K562 (cell line): ENCODE measurements at regions not wholly inside any gene's neighbourhood (a gene's known extent, or its start where the extent isn't known, plus 50 kb on each side); places are given as distances from the start of the nearest gene placed in this dataset.

ENCODE experiments used
- ATAC-seq: fragments of 200-7000 bp; cut with Tn5 transposase; 3 replicates; pipeline ENCODE4 v1.9.1; 2020; ENCODE audit warnings: moderate library complexity
- BruUV-seq: library from RNA; stranded (reverse); fragments of 400-500 nt; replicated peaks from 2 replicates; lab custom pipeline; 2021; lab: Mats Ljungman, UMichigan
- CTCF ChIA-PET: fragments of 300-600 bp; formaldehyde crosslinking; extraction: SDS; loops from one replicate; lab custom pipeline; 2021; ENCODE audit warnings: low intra/inter-chr PET ratio; lab: Yijun Ruan, JAX
- POLR2A ChIA-PET: fragments of 300-600, 350-650 bp; sonication (Branson Sonifier 250); formaldehyde crosslinking; extraction: SDS; loops from one replicate; lab custom pipeline; 2021; ENCODE audit warnings: antibody characterized with exemption, inconsistent platforms; lab: Yijun Ruan, JAX
- DNase-seq, 4 experiments: peaks; one replicate each; pipeline versions ENCODE4 v3.0.0 to v3.0.0-alpha.2; 2011 to 2018; ENCODE audit warnings: low spot score in 3 of 4, mixed read lengths in 3 of 4; ENCODE audit errors: extremely low read depth in 1 of 4
- FAIRE-seq: peaks from 2 replicates; lab custom pipeline; 2011; peaks lifted over from hg19 to GRCh38; lab: Jason Lieb, UNC
- H2AFZ ChIP-seq: 2 replicates; pipeline ENCODE4 v1.6.0; 2011; ENCODE audit warnings: low read depth, low read length, control low read depth, inconsistent platforms
- H3K27ac ChIP-seq: fragments of 200-600 bp; 3 replicates; pipeline ENCODE4 v1.8.0; 2011; ENCODE audit warnings: low read depth, mild to moderate bottlenecking, control low read depth, inconsistent platforms, low read length, moderate library complexity, mixed read lengths; ENCODE audit errors: extremely low read depth
- H3K27me3 ChIP-seq, 2 experiments: fragments of 300-600 bp in 1 of 2; 2 replicates in 1 of 2; 3 replicates in 1 of 2; pipeline versions ENCODE4 v1.6.0 to v1.8.0; 2011; ENCODE audit warnings: inconsistent platforms in 2 of 2, low read length in 2 of 2, mild to moderate bottlenecking in 1 of 2, mixed read lengths in 1 of 2, moderate library complexity in 1 of 2; ENCODE audit not compliant: control insufficient read depth in 2 of 2, insufficient read depth in 2 of 2
- H3K36me3 ChIP-seq: fragments of 300-600 bp; 3 replicates; pipeline ENCODE4 v1.8.0; 2011; ENCODE audit warnings: mild to moderate bottlenecking, low read length, inconsistent platforms; ENCODE audit not compliant: control insufficient read depth, insufficient read depth
- H3K4me1 ChIP-seq, 2 experiments: fragments of 200-600 bp in 1 of 2; replicated peaks in 1 of 2; 2 replicates in 1 of 2; 3 replicates in 1 of 2; pipeline versions ENCODE4 v1.5.1 to v1.8.0; 2011; ENCODE audit warnings: inconsistent platforms in 2 of 2, low read length in 2 of 2, mild to moderate bottlenecking in 1 of 2, mixed read lengths in 1 of 2, moderate library complexity in 1 of 2; ENCODE audit not compliant: control insufficient read depth in 2 of 2, insufficient read depth in 2 of 2
- H3K4me2 ChIP-seq: 2 replicates; pipeline ENCODE4 v1.6.1; 2011; ENCODE audit warnings: low read length, control low read depth, inconsistent platforms, mixed read lengths; ENCODE audit not compliant: insufficient read depth
- H3K4me3 ChIP-seq: fragments of 200-600 bp; sonication (generic), shearing (Covaris generic); 2 replicates; pipeline ENCODE4 v1.5.1; 2016; ENCODE audit warnings: control low read depth, inconsistent platforms
- H3K79me2 ChIP-seq: fragments of 200-600 bp; 3 replicates; pipeline ENCODE4 v1.8.0; 2011; ENCODE audit warnings: low read length, inconsistent platforms; ENCODE audit not compliant: control insufficient read depth, insufficient read depth
- H3K9ac ChIP-seq, 2 experiments: 2 replicates each; pipeline versions ENCODE4 v1.6.0 to v1.6.1; 2011; ENCODE audit warnings: low read depth in 2 of 2, low read length in 2 of 2, control low read depth in 1 of 2, inconsistent platforms in 1 of 2, mild to moderate bottlenecking in 1 of 2, mixed read lengths in 1 of 2; ENCODE audit not compliant: insufficient read depth in 1 of 2
- H3K9me1 ChIP-seq: one replicate; pipeline ENCODE4 v1.6.0; 2011; ENCODE audit warnings: inconsistent platforms, mild to moderate bottlenecking, low read length, moderate library complexity; ENCODE audit not compliant: control insufficient read depth, insufficient read depth
- H3K9me3 ChIP-seq: replicated peaks from 2 replicates; pipeline ENCODE4 v1.5.1; 2011; ENCODE audit warnings: low read depth, low read length, inconsistent platforms; ENCODE audit not compliant: control insufficient read depth, insufficient read depth
- H4K20me1 ChIP-seq: replicated peaks from 2 replicates; pipeline ENCODE4 v1.6.1; 2011; ENCODE audit warnings: low read length, inconsistent platforms, mixed read lengths; ENCODE audit not compliant: control insufficient read depth, insufficient read depth
- C11orf30 ChIP-seq: fragments of 450-650 bp; IDR thresholded peaks from 2 replicates; pipeline ENCODE4 v1.6.1; 2016; ENCODE audit warnings: low read depth, mild to moderate bottlenecking
- CBFA2T2 ChIP-seq: fragments of 450-650 bp; conservative IDR thresholded peaks from 2 replicates; pipeline ENCODE4 v1.6.1; 2017; ENCODE audit warnings: mild to moderate bottlenecking
- CBX5 ChIP-seq: IDR thresholded peaks from 2 replicates; pipeline ENCODE4 v1.6.1; 2014; ENCODE audit warnings: low read depth, borderline replicate concordance
- IRF2 ChIP-seq: sonication (generic); formaldehyde crosslinking; IDR thresholded peaks from 2 replicates; pipeline ENCODE4 v1.8.1; 2022; ENCODE audit warnings: mild to moderate bottlenecking, missing genetic modification reagents
- MTA3 ChIP-seq: fragments of 450-650 bp; formaldehyde crosslinking; IDR thresholded peaks from 2 replicates; pipeline ENCODE4 v1.6.1; 2017; ENCODE audit warnings: mild to moderate bottlenecking, borderline replicate concordance
- RBFOX2 ChIP-seq: fragments of 200-400 bp; formaldehyde crosslinking; IDR thresholded peaks from 2 replicates; pipeline ENCODE4 v1.6.1; 2017; ENCODE audit warnings: low read depth, mild to moderate bottlenecking, low read length, moderate library complexity
- ZNF551 ChIP-seq: fragments of 250-450 bp; sonication (Bioruptor Pico); IDR thresholded peaks from 2 replicates; pipeline ENCODE4 v1.5.0; 2021; ENCODE audit warnings: mild to moderate bottlenecking, moderate library complexity
- WGBS: fragments of 100-300 bp; shearing (Covaris generic); methylation state at CpG from one replicate; pipeline ENCODE4 v1.1.6; 2016; ENCODE audit warnings: low coverage, mixed read lengths; ENCODE audit not compliant: insufficient coverage; ENCODE audit errors: missing lambda C conversion rate; 5-methylcytosine and 5-hydroxymethylcytosine counted together
- in situ Hi-C: fragments of 300-500 bp; cut with MboI; formaldehyde crosslinking; loops from 4 replicates; pipeline ENCODE4 v1.15.0; 2018; ENCODE audit warnings: inconsistent platforms, mixed read lengths
- intact Hi-C: fragments of 100-400 bp; cut with micrococcal nuclease; formaldehyde crosslinking; loops from 2 replicates; pipeline ENCODE4 v1.14.2; 2022
- TF ChIP-seq, protein P1 (sequence below), 3 experiments: IDR thresholded peaks in 2 of 3; conservative IDR thresholded peaks in 1 of 3; 2 replicates each; pipeline ENCODE4 v1.5.1; 2011 to 2012; ENCODE audit warnings: low read length in 3 of 3, mild to moderate bottlenecking in 3 of 3, control low read depth in 2 of 3, improper control_type of control experiment in 1 of 3, inconsistent platforms in 1 of 3, low read depth in 1 of 3, mixed read lengths in 1 of 3, moderate library complexity in 1 of 3; ENCODE audit not compliant: insufficient read depth in 2 of 3
- TF ChIP-seq, protein P2 (sequence below): fragments of 450-650 bp; conservative IDR thresholded peaks from 2 replicates; pipeline ENCODE4 v1.6.1; 2016; ENCODE audit warnings: missing genetic modification characterization, low read depth, mild to moderate bottlenecking, missing compliant biosample characterization, moderate library complexity
- TF ChIP-seq, protein P3 (sequence below): sonication (generic); formaldehyde crosslinking; IDR thresholded peaks from 2 replicates; pipeline ENCODE4 v1.8.1; 2023; ENCODE audit warnings: mild to moderate bottlenecking, missing genetic modification reagents
- TF ChIP-seq, protein P4 (sequence below): fragments of 450-650 bp; IDR thresholded peaks from 2 replicates; pipeline ENCODE4 v1.6.1; 2017; ENCODE audit warnings: antibody characterized with exemption, mild to moderate bottlenecking

DNA sequence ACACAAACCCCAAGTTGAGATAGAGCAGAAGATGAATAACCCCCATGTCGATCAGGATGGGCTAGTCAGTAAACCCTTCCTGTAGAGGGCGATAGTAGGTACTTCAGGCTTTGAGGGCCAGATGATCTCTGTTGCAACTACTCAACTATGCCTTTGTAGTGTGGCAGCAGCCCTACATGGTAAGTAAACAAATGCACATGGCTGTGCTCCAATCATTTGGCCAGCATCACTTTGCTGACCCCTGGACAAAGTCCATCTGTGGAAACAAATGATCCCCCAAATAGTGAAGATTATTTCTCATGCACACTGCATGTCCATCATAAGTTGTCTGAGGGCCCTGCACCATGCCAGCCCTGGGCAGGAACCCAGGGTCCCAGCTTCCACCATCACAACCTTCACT, 402.2 kb upstream of the PROK2 start (continued):
- TF ChIP-seq, protein P1, sequence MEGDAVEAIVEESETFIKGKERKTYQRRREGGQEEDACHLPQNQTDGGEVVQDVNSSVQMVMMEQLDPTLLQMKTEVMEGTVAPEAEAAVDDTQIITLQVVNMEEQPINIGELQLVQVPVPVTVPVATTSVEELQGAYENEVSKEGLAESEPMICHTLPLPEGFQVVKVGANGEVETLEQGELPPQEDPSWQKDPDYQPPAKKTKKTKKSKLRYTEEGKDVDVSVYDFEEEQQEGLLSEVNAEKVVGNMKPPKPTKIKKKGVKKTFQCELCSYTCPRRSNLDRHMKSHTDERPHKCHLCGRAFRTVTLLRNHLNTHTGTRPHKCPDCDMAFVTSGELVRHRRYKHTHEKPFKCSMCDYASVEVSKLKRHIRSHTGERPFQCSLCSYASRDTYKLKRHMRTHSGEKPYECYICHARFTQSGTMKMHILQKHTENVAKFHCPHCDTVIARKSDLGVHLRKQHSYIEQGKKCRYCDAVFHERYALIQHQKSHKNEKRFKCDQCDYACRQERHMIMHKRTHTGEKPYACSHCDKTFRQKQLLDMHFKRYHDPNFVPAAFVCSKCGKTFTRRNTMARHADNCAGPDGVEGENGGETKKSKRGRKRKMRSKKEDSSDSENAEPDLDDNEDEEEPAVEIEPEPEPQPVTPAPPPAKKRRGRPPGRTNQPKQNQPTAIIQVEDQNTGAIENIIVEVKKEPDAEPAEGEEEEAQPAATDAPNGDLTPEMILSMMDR (IDR thresholded peaks at IDR 0.05 in 2 of 3, conservative IDR thresholded peaks at IDR 0.05 in 1 of 3; ENCODE audit: insufficient read depth in 2 of 3, low read depth in 1 of 3, low read length in 3 of 3), result peak; percentile 23 to 46 (median 34); a peak in 5 of 6 replicates

DNA sequence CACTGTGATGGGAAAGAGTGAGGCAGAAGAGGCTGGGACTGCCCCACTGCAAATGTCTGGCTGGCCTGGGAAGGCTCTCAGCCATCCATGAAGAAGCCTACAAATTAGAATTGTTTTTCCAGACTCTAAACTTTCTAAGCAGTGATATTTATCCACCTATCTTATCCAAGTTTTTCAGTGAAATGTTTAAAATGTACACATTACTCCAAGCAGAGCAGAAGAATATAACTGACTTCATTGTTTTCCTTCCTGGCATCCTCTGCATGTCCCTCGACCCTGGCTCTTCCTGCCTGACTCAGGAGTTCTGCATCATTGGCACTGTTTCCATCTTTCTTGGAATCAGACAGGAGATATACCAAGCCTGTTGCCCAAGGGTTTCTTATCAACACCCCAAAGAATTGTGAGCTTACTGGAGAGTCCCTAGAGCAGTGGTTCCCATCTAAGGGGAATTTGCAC, 401.5 kb upstream of the PROK2 start:
- Histone ChIP-seq H3K9me1 (no peaks in the 10 kb centered on the region), H3K27ac (peak overlapping the region; percentile 29; the same call in 2 of the 3 replicates), H3K4me2 (peak overlapping the region; percentile 9; the same call in 1 of the 2 replicates), H4K20me1 (no peaks in the 10 kb centered on the region), H3K9me3 (no peaks in the 10 kb centered on the region), H3K4me1 (peaks cover 11 to 58% of the 10 kb centered on the region in 2 experiments), H3K9ac (0 out of 4 replicates have a peak overlapping the region, but pooled peaks of 1 of the 2 experiments have one; percentile 7), H2AFZ (peak overlapping the region; percentile 52), H3K27me3 (no peaks in the 10 kb centered on the region), H3K79me2 (no peaks in the 10 kb centered on the region), H3K36me3 (no peaks in the 10 kb centered on the region; the same call in 1 of the 3 replicates), H3K4me3 (no peak overlapping the region)
- no peak for DNase-seq
- 0% methylated on average over 1 of the region's 1 CpG for whole genome bisulfite sequencing
- no peak for ATAC-seq
- BruUV-seq, result no TSS peak
- no peak for FAIRE-seq
- in situ Hi-C loops, result no loop called here
- ChIA-PET CTCF (no interaction called here), POLR2A (no interaction called here)
- intact Hi-C loops, result loop anchor here (5.0 kb wide), 1 partner anchor 81 kb away; no protein-coding TSS in a partner anchor
- TF ChIP-seq, protein P2, sequence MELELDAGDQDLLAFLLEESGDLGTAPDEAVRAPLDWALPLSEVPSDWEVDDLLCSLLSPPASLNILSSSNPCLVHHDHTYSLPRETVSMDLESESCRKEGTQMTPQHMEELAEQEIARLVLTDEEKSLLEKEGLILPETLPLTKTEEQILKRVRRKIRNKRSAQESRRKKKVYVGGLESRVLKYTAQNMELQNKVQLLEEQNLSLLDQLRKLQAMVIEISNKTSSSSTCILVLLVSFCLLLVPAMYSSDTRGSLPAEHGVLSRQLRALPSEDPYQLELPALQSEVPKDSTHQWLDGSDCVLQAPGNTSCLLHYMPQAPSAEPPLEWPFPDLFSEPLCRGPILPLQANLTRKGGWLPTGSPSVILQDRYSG (tag), result 0 out of 2 replicates have a peak, but pooled peaks have one; percentile 23
- TF ChIP-seq, protein P3, sequence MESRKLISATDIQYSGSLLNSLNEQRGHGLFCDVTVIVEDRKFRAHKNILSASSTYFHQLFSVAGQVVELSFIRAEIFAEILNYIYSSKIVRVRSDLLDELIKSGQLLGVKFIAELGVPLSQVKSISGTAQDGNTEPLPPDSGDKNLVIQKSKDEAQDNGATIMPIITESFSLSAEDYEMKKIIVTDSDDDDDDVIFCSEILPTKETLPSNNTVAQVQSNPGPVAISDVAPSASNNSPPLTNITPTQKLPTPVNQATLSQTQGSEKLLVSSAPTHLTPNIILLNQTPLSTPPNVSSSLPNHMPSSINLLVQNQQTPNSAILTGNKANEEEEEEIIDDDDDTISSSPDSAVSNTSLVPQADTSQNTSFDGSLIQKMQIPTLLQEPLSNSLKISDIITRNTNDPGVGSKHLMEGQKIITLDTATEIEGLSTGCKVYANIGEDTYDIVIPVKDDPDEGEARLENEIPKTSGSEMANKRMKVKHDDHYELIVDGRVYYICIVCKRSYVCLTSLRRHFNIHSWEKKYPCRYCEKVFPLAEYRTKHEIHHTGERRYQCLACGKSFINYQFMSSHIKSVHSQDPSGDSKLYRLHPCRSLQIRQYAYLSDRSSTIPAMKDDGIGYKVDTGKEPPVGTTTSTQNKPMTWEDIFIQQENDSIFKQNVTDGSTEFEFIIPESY (CRISPR knock-in tag), result no peak
- TF ChIP-seq ZNF551 (CRISPR knock-in tag) (no peak), MTA3 (0 out of 2 replicates have a peak, but pooled peaks have one; percentile 0), CBX5 (no peak), C11orf30 (no peak), IRF2 (CRISPR knock-in tag) (no peak), RBFOX2 (0 out of 2 replicates have a peak, but pooled peaks have one; percentile 1), CBFA2T2 (no peak)
- TF ChIP-seq, protein P4, sequence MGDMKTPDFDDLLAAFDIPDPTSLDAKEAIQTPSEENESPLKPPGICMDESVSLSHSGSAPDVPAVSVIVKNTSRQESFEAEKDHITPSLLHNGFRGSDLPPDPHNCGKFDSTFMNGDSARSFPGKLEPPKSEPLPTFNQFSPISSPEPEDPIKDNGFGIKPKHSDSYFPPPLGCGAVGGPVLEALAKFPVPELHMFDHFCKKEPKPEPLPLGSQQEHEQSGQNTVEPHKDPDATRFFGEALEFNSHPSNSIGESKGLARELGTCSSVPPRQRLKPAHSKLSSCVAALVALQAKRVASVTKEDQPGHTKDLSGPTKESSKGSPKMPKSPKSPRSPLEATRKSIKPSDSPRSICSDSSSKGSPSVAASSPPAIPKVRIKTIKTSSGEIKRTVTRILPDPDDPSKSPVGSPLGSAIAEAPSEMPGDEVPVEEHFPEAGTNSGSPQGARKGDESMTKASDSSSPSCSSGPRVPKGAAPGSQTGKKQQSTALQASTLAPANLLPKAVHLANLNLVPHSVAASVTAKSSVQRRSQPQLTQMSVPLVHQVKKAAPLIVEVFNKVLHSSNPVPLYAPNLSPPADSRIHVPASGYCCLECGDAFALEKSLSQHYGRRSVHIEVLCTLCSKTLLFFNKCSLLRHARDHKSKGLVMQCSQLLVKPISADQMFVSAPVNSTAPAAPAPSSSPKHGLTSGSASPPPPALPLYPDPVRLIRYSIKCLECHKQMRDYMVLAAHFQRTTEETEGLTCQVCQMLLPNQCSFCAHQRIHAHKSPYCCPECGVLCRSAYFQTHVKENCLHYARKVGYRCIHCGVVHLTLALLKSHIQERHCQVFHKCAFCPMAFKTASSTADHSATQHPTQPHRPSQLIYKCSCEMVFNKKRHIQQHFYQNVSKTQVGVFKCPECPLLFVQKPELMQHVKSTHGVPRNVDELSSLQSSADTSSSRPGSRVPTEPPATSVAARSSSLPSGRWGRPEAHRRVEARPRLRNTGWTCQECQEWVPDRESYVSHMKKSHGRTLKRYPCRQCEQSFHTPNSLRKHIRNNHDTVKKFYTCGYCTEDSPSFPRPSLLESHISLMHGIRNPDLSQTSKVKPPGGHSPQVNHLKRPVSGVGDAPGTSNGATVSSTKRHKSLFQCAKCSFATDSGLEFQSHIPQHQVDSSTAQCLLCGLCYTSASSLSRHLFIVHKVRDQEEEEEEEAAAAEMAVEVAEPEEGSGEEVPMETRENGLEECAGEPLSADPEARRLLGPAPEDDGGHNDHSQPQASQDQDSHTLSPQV, result peak; percentile 29; the same call in 1 of the 2 replicates
